WTC11 (cell line): ENCODE measurements at regions not wholly inside any gene's neighbourhood (a gene's known extent, or its start where the extent isn't known, plus 50 kb on each side); places are given as distances from the start of the nearest gene placed in this dataset.

Source experiments
- ATAC-seq: fragments of 200-7000 bp; cut with Tn5 transposase; 2 replicates; pipeline ENCODE4 v1.10.0; 2021; ENCODE audit warnings: mild to moderate bottlenecking, moderate library complexity
- CTCF ChIA-PET: fragments of 300-600 bp; sonication (Branson Sonifier 250); formaldehyde crosslinking; loops from one replicate; lab custom pipeline; 2021; ENCODE audit warnings: antibody characterized with exemption; lab: Charles Lee
- POLR2A ChIA-PET: fragments of 350-600 bp; sonication (Branson Sonifier 250); formaldehyde crosslinking; loops from one replicate; lab custom pipeline; 2021; ENCODE audit warnings: antibody characterized with exemption; lab: Charles Lee
- DNase-seq: peaks from one replicate; pipeline ENCODE4 v3.0.0; 2021; ENCODE audit warnings: low spot score
- H3K27ac Mint-ChIP-seq: 2 replicates; pipeline ENCODE4 v1.8.0; 2021; ENCODE audit warnings: mixed read lengths
- H3K27me3 Mint-ChIP-seq: 2 replicates; pipeline ENCODE4 v1.8.0; 2021; ENCODE audit warnings: low read depth, mild to moderate bottlenecking, moderate library complexity, mixed read lengths
- H3K36me3 Mint-ChIP-seq: 2 replicates; pipeline ENCODE4 v1.8.0; 2021; ENCODE audit warnings: mixed read lengths
- H3K4me1 Mint-ChIP-seq: 2 replicates; pipeline ENCODE4 v1.8.0; 2022; ENCODE audit warnings: mixed read lengths
- H3K4me3 Mint-ChIP-seq: 2 replicates; pipeline ENCODE4 v1.8.0; 2021; ENCODE audit warnings: mild to moderate bottlenecking, moderate library complexity, mixed read lengths
- H3K9me3 Mint-ChIP-seq: 2 replicates; pipeline ENCODE4 v1.8.0; 2021; ENCODE audit warnings: mixed read lengths
- ELF4 ChIP-seq: sonication (generic); formaldehyde crosslinking; IDR thresholded peaks from 2 replicates; pipeline ENCODE4 v1.8.1; 2022; ENCODE audit warnings: low read depth, mild to moderate bottlenecking, moderate library complexity, missing genetic modification reagents
- FOXP4 ChIP-seq: sonication (generic); formaldehyde crosslinking; IDR thresholded peaks from 2 replicates; pipeline ENCODE4 v1.8.0; 2022; ENCODE audit warnings: mild to moderate bottlenecking, missing genetic modification reagents
- GABPB1 ChIP-seq: sonication (generic); formaldehyde crosslinking; IDR thresholded peaks from 2 replicates; pipeline ENCODE4 v1.8.1; 2023; ENCODE audit warnings: mild to moderate bottlenecking, missing genetic modification reagents
- HMGA2 ChIP-seq: fragments of 250-450 bp; sonication (Bioruptor Pico); IDR thresholded peaks from 2 replicates; pipeline ENCODE4 v1.4.0; 2021; ENCODE audit warnings: mild to moderate bottlenecking, moderate library complexity
- HMGXB4 ChIP-seq: sonication (generic); formaldehyde crosslinking; IDR thresholded peaks from 2 replicates; pipeline ENCODE4 v1.8.1; 2023; ENCODE audit warnings: mild to moderate bottlenecking, moderate library complexity, missing genetic modification reagents
- KAT7 ChIP-seq: sonication (generic); formaldehyde crosslinking; IDR thresholded peaks from 2 replicates; pipeline ENCODE4 v1.8.1; 2023; ENCODE audit warnings: missing genetic modification reagents, mild to moderate bottlenecking, borderline replicate concordance
- MLX ChIP-seq: sonication (generic); formaldehyde crosslinking; IDR thresholded peaks from 2 replicates; pipeline ENCODE4 v1.8.1; 2023; ENCODE audit warnings: mild to moderate bottlenecking, missing genetic modification reagents, moderate library complexity
- NFATC4 ChIP-seq: fragments of 250-450 bp; sonication (Bioruptor Pico); IDR thresholded peaks from 2 replicates; pipeline ENCODE4 v1.9.0; 2021; ENCODE audit warnings: mild to moderate bottlenecking
- NFE2L1 ChIP-seq: sonication (generic); formaldehyde crosslinking; IDR thresholded peaks from 2 replicates; pipeline ENCODE4 v1.8.1; 2023; ENCODE audit warnings: missing genetic modification reagents
- STAT6 ChIP-seq: sonication (generic); formaldehyde crosslinking; conservative IDR thresholded peaks from 2 replicates; pipeline ENCODE4 v1.8.1; 2023; ENCODE audit warnings: mild to moderate bottlenecking, low read depth, missing genetic modification reagents, moderate library complexity
- USF1 ChIP-seq: sonication (generic); formaldehyde crosslinking; IDR thresholded peaks from 2 replicates; pipeline ENCODE4 v1.8.0; 2022; ENCODE audit warnings: mild to moderate bottlenecking, missing genetic modification reagents
- ZBTB21 ChIP-seq: sonication (generic); formaldehyde crosslinking; IDR thresholded peaks from 2 replicates; pipeline ENCODE4 v1.8.1; 2023; ENCODE audit warnings: mild to moderate bottlenecking, missing genetic modification reagents, borderline replicate concordance
- ZBTB43 ChIP-seq: sonication (generic); formaldehyde crosslinking; IDR thresholded peaks from 2 replicates; pipeline ENCODE4 v1.8.1; 2023; ENCODE audit warnings: mild to moderate bottlenecking, missing genetic modification reagents
- ZNF138 ChIP-seq: sonication (generic); formaldehyde crosslinking; conservative IDR thresholded peaks from 2 replicates; pipeline ENCODE4 v1.8.1; 2022; ENCODE audit warnings: mild to moderate bottlenecking, moderate library complexity, missing genetic modification reagents
- ZNF232 ChIP-seq: sonication (generic); formaldehyde crosslinking; IDR thresholded peaks from 2 replicates; pipeline ENCODE4 v1.8.0; 2022; ENCODE audit warnings: mild to moderate bottlenecking, missing genetic modification reagents
- ZNF263 ChIP-seq: sonication (generic); formaldehyde crosslinking; IDR thresholded peaks from 2 replicates; pipeline ENCODE4 v1.8.1; 2022; ENCODE audit warnings: low read depth, mild to moderate bottlenecking, moderate library complexity, missing genetic modification reagents
- ZNF671 ChIP-seq: fragments of 250-450 bp; sonication (Bioruptor Pico); IDR thresholded peaks from 2 replicates; pipeline ENCODE4 v1.8.0; 2021; ENCODE audit warnings: mild to moderate bottlenecking

GRCh38 chrX:9258421-9259104 lies 206.3 kb upstream of the TBL1X start (continued):
- TF ChIP-seq ZBTB43 (CRISPR knock-in tag) (no peak), STAT6 (no peak), ZNF232 (CRISPR knock-in tag) (no peak), MLX (CRISPR knock-in tag) (no peak), KAT7 (CRISPR knock-in tag) (no peak)

GRCh38 chrX:9260603-9261002 lies 204.3 kb upstream of the TBL1X start:
- H3K4me3 Mint-ChIP-seq: no peak overlapping the region
- CTCF ChIA-PET: no interaction called here
- no peak for DNase-seq
- H3K27me3 Mint-ChIP-seq: peaks cover 6% of the 10 kb centered on the region; the same call in 1 of the 2 replicates
- ATAC-seq: no peak
- H3K27ac Mint-ChIP-seq: no peak overlapping the region
- TF ChIP-seq ZNF138 (CRISPR knock-in tag): no peak
- POLR2A ChIA-PET: no interaction called here
- peaks cover 19% of the 10 kb centered on the region for H3K36me3 Mint-ChIP-seq
- H3K4me1 Mint-ChIP-seq: no peaks in the 10 kb centered on the region
- H3K9me3 Mint-ChIP-seq: peaks cover 22% of the 10 kb centered on the region

GRCh38 chrX:9267415-9267814 lies 197.4 kb upstream of the TBL1X start:
- ChIA-PET POLR2A (no interaction called here), CTCF (no interaction called here)
- ATAC-seq (no peak), DNase-seq (no peak)
- Mint-ChIP-seq H3K27ac (no peak overlapping the region), H3K27me3 (peaks cover 4% of the 10 kb centered on the region; the same call in 1 of the 2 replicates), H3K36me3 (no peaks in the 10 kb centered on the region), H3K4me3 (no peak overlapping the region), H3K9me3 (peaks cover 3% of the 10 kb centered on the region; the same call in 1 of the 2 replicates), H3K4me1 (peaks cover 8% of the 10 kb centered on the region)
- TF ChIP-seq ZNF671 (CRISPR knock-in tag) (no peak), NFATC4 (CRISPR knock-in tag) (no peak), FOXP4 (no peak), NFE2L1 (no peak), HMGA2 (CRISPR knock-in tag) (no peak)

GRCh38 chrX:9269134-9269533 lies 195.7 kb upstream of the TBL1X start:
- DNase-seq (no peak), ATAC-seq (no peak)
- Mint-ChIP-seq H3K27ac (no peak overlapping the region), H3K36me3 (no peaks in the 10 kb centered on the region)
- ChIA-PET POLR2A (no interaction called here), CTCF (no interaction called here)
- TF ChIP-seq ZBTB21 (CRISPR knock-in tag) (no peak), USF1 (CRISPR knock-in tag) (no peak), GABPB1 (CRISPR knock-in tag) (peak; percentile 31; the same call in 1 of the 2 replicates), ELF4 (CRISPR knock-in tag) (no peak), HMGXB4 (CRISPR knock-in tag) (no peak), ZNF263 (no peak)
- TF ChIP-seq, all 79 proteins: peak for 1
- peaks cover 3% of the 10 kb centered on the region; the same call in 1 of the 2 replicates for H3K9me3 Mint-ChIP-seq
- no peak overlapping the region for H3K4me3 Mint-ChIP-seq
- H3K4me1 Mint-ChIP-seq: peaks cover 16% of the 10 kb centered on the region
- H3K27me3 Mint-ChIP-seq: peaks cover 4% of the 10 kb centered on the region; the same call in 1 of the 2 replicates
